ENCODE measurements at regions not wholly inside any gene's neighbourhood (a gene's known extent, or its start where the extent isn't known, plus 50 kb on each side); places are given as distances from the start of the nearest gene placed in this dataset.

GRCh38 chr2:81901017-81901416 is 1596.5 kb upstream of the LRRTM1 start:
- peak; percentile 15 for TF ChIP-seq CTCF (IDR thresholded peaks at IDR 0.05; ENCODE audit: borderline replicate concordance, extremely low read depth, low read length, poor library complexity, severe bottlenecking)
- no peak for TF ChIP-seq EZH2 (IDR thresholded peaks at IDR 0.05; ENCODE audit: borderline replicate concordance, low read depth, low read length, severe bottlenecking)
